K562 (cell line): ENCODE measurements at regions not wholly inside any gene's neighbourhood (a gene's known extent, or its start where the extent isn't known, plus 50 kb on each side); places are given as distances from the start of the nearest gene placed in this dataset.

ENCODE experiments used
- ATAC-seq: fragments of 200-7000 bp; cut with Tn5 transposase; 3 replicates; pipeline ENCODE4 v1.9.1; 2020; ENCODE audit warnings: moderate library complexity
- BruUV-seq: library from RNA; stranded (reverse); fragments of 400-500 nt; replicated peaks from 2 replicates; lab custom pipeline; 2021; lab: Mats Ljungman, UMichigan
- CTCF ChIA-PET: fragments of 300-600 bp; formaldehyde crosslinking; extraction: SDS; loops from one replicate; lab custom pipeline; 2021; ENCODE audit warnings: low intra/inter-chr PET ratio; lab: Yijun Ruan, JAX
- POLR2A ChIA-PET: fragments of 300-600, 350-650 bp; sonication (Branson Sonifier 250); formaldehyde crosslinking; extraction: SDS; loops from one replicate; lab custom pipeline; 2021; ENCODE audit warnings: antibody characterized with exemption, inconsistent platforms; lab: Yijun Ruan, JAX
- DNase-seq, 4 experiments: peaks; one replicate each; pipeline versions ENCODE4 v3.0.0 to v3.0.0-alpha.2; 2011 to 2018; ENCODE audit warnings: low spot score in 3 of 4, mixed read lengths in 3 of 4; ENCODE audit errors: extremely low read depth in 1 of 4
- FAIRE-seq: peaks from 2 replicates; lab custom pipeline; 2011; peaks lifted over from hg19 to GRCh38; lab: Jason Lieb, UNC
- H2AFZ ChIP-seq: 2 replicates; pipeline ENCODE4 v1.6.0; 2011; ENCODE audit warnings: low read depth, low read length, control low read depth, inconsistent platforms
- H3K27ac ChIP-seq: fragments of 200-600 bp; 3 replicates; pipeline ENCODE4 v1.8.0; 2011; ENCODE audit warnings: low read depth, mild to moderate bottlenecking, control low read depth, inconsistent platforms, low read length, moderate library complexity, mixed read lengths; ENCODE audit errors: extremely low read depth
- H3K27me3 ChIP-seq, 2 experiments: fragments of 300-600 bp in 1 of 2; 2 replicates in 1 of 2; 3 replicates in 1 of 2; pipeline versions ENCODE4 v1.6.0 to v1.8.0; 2011; ENCODE audit warnings: inconsistent platforms in 2 of 2, low read length in 2 of 2, mild to moderate bottlenecking in 1 of 2, mixed read lengths in 1 of 2, moderate library complexity in 1 of 2; ENCODE audit not compliant: control insufficient read depth in 2 of 2, insufficient read depth in 2 of 2
- H3K36me3 ChIP-seq: fragments of 300-600 bp; 3 replicates; pipeline ENCODE4 v1.8.0; 2011; ENCODE audit warnings: mild to moderate bottlenecking, low read length, inconsistent platforms; ENCODE audit not compliant: control insufficient read depth, insufficient read depth
- H3K4me1 ChIP-seq, 2 experiments: fragments of 200-600 bp in 1 of 2; replicated peaks in 1 of 2; 2 replicates in 1 of 2; 3 replicates in 1 of 2; pipeline versions ENCODE4 v1.5.1 to v1.8.0; 2011; ENCODE audit warnings: inconsistent platforms in 2 of 2, low read length in 2 of 2, mild to moderate bottlenecking in 1 of 2, mixed read lengths in 1 of 2, moderate library complexity in 1 of 2; ENCODE audit not compliant: control insufficient read depth in 2 of 2, insufficient read depth in 2 of 2
- H3K4me2 ChIP-seq: 2 replicates; pipeline ENCODE4 v1.6.1; 2011; ENCODE audit warnings: low read length, control low read depth, inconsistent platforms, mixed read lengths; ENCODE audit not compliant: insufficient read depth
- H3K4me3 ChIP-seq: fragments of 200-600 bp; sonication (generic), shearing (Covaris generic); 2 replicates; pipeline ENCODE4 v1.5.1; 2016; ENCODE audit warnings: control low read depth, inconsistent platforms
- H3K79me2 ChIP-seq: fragments of 200-600 bp; 3 replicates; pipeline ENCODE4 v1.8.0; 2011; ENCODE audit warnings: low read length, inconsistent platforms; ENCODE audit not compliant: control insufficient read depth, insufficient read depth
- H3K9ac ChIP-seq, 2 experiments: 2 replicates each; pipeline versions ENCODE4 v1.6.0 to v1.6.1; 2011; ENCODE audit warnings: low read depth in 2 of 2, low read length in 2 of 2, control low read depth in 1 of 2, inconsistent platforms in 1 of 2, mild to moderate bottlenecking in 1 of 2, mixed read lengths in 1 of 2; ENCODE audit not compliant: insufficient read depth in 1 of 2
- H3K9me1 ChIP-seq: one replicate; pipeline ENCODE4 v1.6.0; 2011; ENCODE audit warnings: inconsistent platforms, mild to moderate bottlenecking, low read length, moderate library complexity; ENCODE audit not compliant: control insufficient read depth, insufficient read depth
- H3K9me3 ChIP-seq: replicated peaks from 2 replicates; pipeline ENCODE4 v1.5.1; 2011; ENCODE audit warnings: low read depth, low read length, inconsistent platforms; ENCODE audit not compliant: control insufficient read depth, insufficient read depth
- H4K20me1 ChIP-seq: replicated peaks from 2 replicates; pipeline ENCODE4 v1.6.1; 2011; ENCODE audit warnings: low read length, inconsistent platforms, mixed read lengths; ENCODE audit not compliant: control insufficient read depth, insufficient read depth
- BRD9 ChIP-seq: fragments of 450-650 bp; IDR thresholded peaks from 2 replicates; pipeline ENCODE4 v1.6.1; 2018; ENCODE audit warnings: low read depth; ENCODE audit not compliant: partially characterized antibody
- CBFA2T2 ChIP-seq: fragments of 450-650 bp; conservative IDR thresholded peaks from 2 replicates; pipeline ENCODE4 v1.6.1; 2017; ENCODE audit warnings: mild to moderate bottlenecking
- CBX3 ChIP-seq, 2 experiments: IDR thresholded peaks; 1 replicate in 1 of 2; 2 replicates in 1 of 2; pipeline ENCODE4 v1.6.1; 2012; ENCODE audit warnings: inconsistent platforms in 2 of 2, low read length in 2 of 2, borderline replicate concordance in 1 of 2, control low read depth in 1 of 2
- CC2D1A ChIP-seq: fragments of 450-650 bp; IDR thresholded peaks from 2 replicates; pipeline ENCODE4 v1.6.1; 2017; ENCODE audit warnings: mild to moderate bottlenecking
- ETV1 ChIP-seq: fragments of 450-650 bp; conservative IDR thresholded peaks from 2 replicates; pipeline ENCODE4 v1.6.1; 2016; ENCODE audit warnings: missing genetic modification characterization, control low read depth, low read depth, missing compliant biosample characterization
- GATAD2B ChIP-seq: fragments of 450-650 bp; IDR thresholded peaks from 2 replicates; pipeline ENCODE4 v1.6.1; 2017; ENCODE audit warnings: mild to moderate bottlenecking, borderline replicate concordance
- NFE2 ChIP-seq: IDR thresholded peaks from 2 replicates; pipeline ENCODE4 v1.6.1; 2014; ENCODE audit warnings: antibody characterized with exemption, low read depth
- PREB ChIP-seq: sonication (generic); formaldehyde crosslinking; IDR thresholded peaks from 2 replicates; pipeline ENCODE4 v1.8.1; 2023; ENCODE audit warnings: mild to moderate bottlenecking, missing genetic modification reagents
- TARDBP ChIP-seq: fragments of 450-650 bp; IDR thresholded peaks from 2 replicates; pipeline ENCODE4 v1.6.1; 2016
- TFAP4 ChIP-seq: sonication (generic); formaldehyde crosslinking; IDR thresholded peaks from 2 replicates; pipeline ENCODE4 v1.8.0; 2022; ENCODE audit warnings: missing genetic modification reagents, mild to moderate bottlenecking, moderate library complexity, borderline replicate concordance
- ZBTB12 ChIP-seq: fragments of 250-450 bp; sonication (Bioruptor Pico); IDR thresholded peaks from 2 replicates; pipeline ENCODE4 v1.4.0; 2020
- ZNF174 ChIP-seq: fragments of 250-450 bp; sonication (Bioruptor Pico); IDR thresholded peaks from 2 replicates; pipeline ENCODE4 v1.4.0; 2020; ENCODE audit warnings: mild to moderate bottlenecking
- ZNF77 ChIP-seq: fragments of 250-450 bp; sonication (Bioruptor Pico); IDR thresholded peaks from 2 replicates; pipeline ENCODE4 v1.5.0; 2020
- WGBS: fragments of 100-300 bp; shearing (Covaris generic); methylation state at CpG from one replicate; pipeline ENCODE4 v1.1.6; 2016; ENCODE audit warnings: low coverage, mixed read lengths; ENCODE audit not compliant: insufficient coverage; ENCODE audit errors: missing lambda C conversion rate; 5-methylcytosine and 5-hydroxymethylcytosine counted together
- in situ Hi-C: fragments of 300-500 bp; cut with MboI; formaldehyde crosslinking; loops from 4 replicates; pipeline ENCODE4 v1.15.0; 2018; ENCODE audit warnings: inconsistent platforms, mixed read lengths
- intact Hi-C: fragments of 100-400 bp; cut with micrococcal nuclease; formaldehyde crosslinking; loops from 2 replicates; pipeline ENCODE4 v1.14.2; 2022
- TF ChIP-seq, protein P1 (sequence below): fragments of 250-450 bp; sonication (Bioruptor Pico); IDR thresholded peaks from 2 replicates; pipeline ENCODE4 v1.8.0; 2021; ENCODE audit warnings: moderate library complexity, mild to moderate bottlenecking, inconsistent platforms

DNA sequence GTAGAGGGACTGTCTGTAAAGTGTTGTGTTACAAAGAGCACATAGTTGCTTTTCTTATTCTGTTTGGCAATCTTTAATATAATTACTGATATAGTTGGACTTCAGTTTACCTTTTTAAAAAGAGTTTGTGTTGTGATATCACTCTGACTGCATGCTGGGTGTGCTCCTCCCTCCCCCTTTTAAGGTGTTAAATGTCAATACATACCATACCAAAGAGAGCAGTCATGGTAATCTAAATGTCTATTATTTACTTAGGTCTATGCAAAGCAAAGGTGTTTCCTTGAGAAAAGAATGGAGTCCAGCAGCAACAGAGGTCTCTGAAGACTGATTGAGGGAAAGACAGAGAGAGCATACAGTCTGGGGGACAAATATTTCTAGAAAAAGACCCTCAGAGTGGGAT, 275.1 kb upstream of the NRP1 start:
- Histone ChIP-seq H3K36me3 (no peaks in the 10 kb centered on the region), H3K9ac (no peak overlapping the region), H3K4me3 (no peak overlapping the region), H3K9me3 (no peaks in the 10 kb centered on the region), H3K4me2 (no peak overlapping the region), H2AFZ (no peak overlapping the region), H3K9me1 (no peaks in the 10 kb centered on the region), H3K27ac (no peak overlapping the region), H4K20me1 (no peaks in the 10 kb centered on the region), H3K27me3 (no peaks in the 10 kb centered on the region), H3K4me1 (no peaks in the 10 kb centered on the region), H3K79me2 (no peaks in the 10 kb centered on the region)
- no peak for ATAC-seq
- POLR2A ChIA-PET = no interaction called here
- no peak for FAIRE-seq
- CTCF ChIA-PET = no interaction called here
- in situ Hi-C loops = no loop called here
- TF ChIP-seq CBFA2T2 (no peak), ZBTB12 (CRISPR knock-in tag) (no peak), PREB (CRISPR knock-in tag) (no peak)
- DNase-seq = no peak
- BruUV-seq = no TSS peak
- intact Hi-C loops = no loop called here

DNA sequence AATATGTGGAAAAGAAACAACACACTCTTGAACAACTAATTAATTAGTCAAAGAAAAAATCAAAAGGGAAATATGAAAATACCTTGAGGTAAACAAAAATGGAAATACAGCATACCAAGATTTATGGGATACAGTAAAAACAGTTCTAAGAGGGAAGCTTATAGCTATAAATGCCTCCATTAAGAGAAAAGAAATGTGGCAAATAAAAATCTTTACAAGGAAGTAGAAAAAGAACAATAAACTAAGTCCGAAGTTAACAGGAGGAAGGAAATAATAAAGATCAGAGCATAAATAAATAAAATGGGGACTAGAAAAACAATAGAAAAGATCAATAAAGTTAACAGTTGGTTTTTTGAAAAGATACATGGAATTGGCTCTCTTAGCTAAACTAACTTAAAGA, 267.8 kb upstream of the NRP1 start:
- H3K9me1 ChIP-seq = no peaks in the 10 kb centered on the region
- DNase-seq (no peak), FAIRE-seq (no peak), ATAC-seq (no peak)
- no peaks in the 10 kb centered on the region for H3K27me3 ChIP-seq
- H3K27ac ChIP-seq = no peak overlapping the region
- H3K4me1 ChIP-seq = no peaks in the 10 kb centered on the region
- H3K9ac ChIP-seq = no peak overlapping the region
- no peaks in the 10 kb centered on the region for H3K9me3 ChIP-seq
- H3K79me2 ChIP-seq = no peaks in the 10 kb centered on the region
- POLR2A ChIA-PET = no interaction called here
- in situ Hi-C loops = no loop called here
- H3K4me2 ChIP-seq = no peak overlapping the region
- intact Hi-C loops = no loop called here
- 0% methylated on average over 1 of the region's 1 CpG for WGBS
- H3K4me3 ChIP-seq = no peak overlapping the region
- no TSS peak for BruUV-seq
- H4K20me1 ChIP-seq = no peaks in the 10 kb centered on the region
- no peak overlapping the region for H2AFZ ChIP-seq
- CTCF ChIA-PET = no interaction called here
- no peaks in the 10 kb centered on the region for H3K36me3 ChIP-seq
- TF ChIP-seq GATAD2B = no peak
- no peak for TF ChIP-seq ZNF77
- TF ChIP-seq TARDBP = no peak
- TF ChIP-seq BRD9 = no peak
- no peak for TF ChIP-seq NFE2
- no peak for TF ChIP-seq CC2D1A
- no peak for TF ChIP-seq ZNF174
- TF ChIP-seq TFAP4 = no peak
- TF ChIP-seq CBX3 (IDR thresholded peaks at IDR 0.05; ENCODE audit: borderline replicate concordance in 1 of 2, low read length in 2 of 2) = no peak
- TF ChIP-seq ETV1 = no peak
- TF ChIP-seq, protein P1, sequence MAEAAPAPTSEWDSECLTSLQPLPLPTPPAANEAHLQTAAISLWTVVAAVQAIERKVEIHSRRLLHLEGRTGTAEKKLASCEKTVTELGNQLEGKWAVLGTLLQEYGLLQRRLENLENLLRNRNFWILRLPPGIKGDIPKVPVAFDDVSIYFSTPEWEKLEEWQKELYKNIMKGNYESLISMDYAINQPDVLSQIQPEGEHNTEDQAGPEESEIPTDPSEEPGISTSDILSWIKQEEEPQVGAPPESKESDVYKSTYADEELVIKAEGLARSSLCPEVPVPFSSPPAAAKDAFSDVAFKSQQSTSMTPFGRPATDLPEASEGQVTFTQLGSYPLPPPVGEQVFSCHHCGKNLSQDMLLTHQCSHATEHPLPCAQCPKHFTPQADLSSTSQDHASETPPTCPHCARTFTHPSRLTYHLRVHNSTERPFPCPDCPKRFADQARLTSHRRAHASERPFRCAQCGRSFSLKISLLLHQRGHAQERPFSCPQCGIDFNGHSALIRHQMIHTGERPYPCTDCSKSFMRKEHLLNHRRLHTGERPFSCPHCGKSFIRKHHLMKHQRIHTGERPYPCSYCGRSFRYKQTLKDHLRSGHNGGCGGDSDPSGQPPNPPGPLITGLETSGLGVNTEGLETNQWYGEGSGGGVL (CRISPR knock-in tag) = no peak
